ENCODE measurements at regions not wholly inside any gene's neighbourhood (a gene's known extent, or its start where the extent isn't known, plus 50 kb on each side); places are given as distances from the start of the nearest gene placed in this dataset.

- no peak for DNase-seq
- TF ChIP-seq POLR2AphosphoS5 (IDR thresholded peaks at IDR 0.05) (no peak), POLR2A (IDR thresholded peaks at IDR 0.05) (no peak), EP300 (IDR thresholded peaks at IDR 0.05) (no peak), CTCF (IDR thresholded peaks at IDR 0.05) (no peak)
- H3K27ac ChIP-seq: no peak overlapping the region
- no peaks in the 10 kb centered on the region for H3K9me3 ChIP-seq
- no peak overlapping the region for H3K4me3 ChIP-seq
- 86 to 91% methylated on average over 14 of the region's 14 CpGs for WGBS, 2 donors
- no peaks in the 10 kb centered on the region for H3K27me3 ChIP-seq
- no peaks in the 10 kb centered on the region for H3K4me1 ChIP-seq
- intact Hi-C loops (cut with DNase I): no loop called here
- no peaks in the 10 kb centered on the region for H3K36me3 ChIP-seq
Observed at GRCh38 chrX:69036674-69037573, 128.3 kb downstream of the PJA1 start.

- DNase-seq: no peak
Observed at GRCh38 chrX:69034451-69034850, 130.8 kb downstream of the PJA1 start.

GRCh38 chrX:69033936-69034335 is 131.3 kb downstream of the PJA1 start:
- intact Hi-C loops (cut with DNase I): no loop called here
- H3K36me3 ChIP-seq: no peaks in the 10 kb centered on the region
- no peak overlapping the region for H3K27ac ChIP-seq
- no peaks in the 10 kb centered on the region for H3K4me1 ChIP-seq
- no peak overlapping the region for H3K4me3 ChIP-seq
- no peaks in the 10 kb centered on the region for H3K27me3 ChIP-seq
- H3K9me3 ChIP-seq: no peaks in the 10 kb centered on the region
- DNase-seq: no peak
- WGBS, 2 donors: 85 to 93% methylated on average over 6 of the region's 6 CpGs
- no peak for TF ChIP-seq POLR2AphosphoS5 (IDR thresholded peaks at IDR 0.05)
- TF ChIP-seq EP300 (IDR thresholded peaks at IDR 0.05): no peak
- TF ChIP-seq POLR2A (IDR thresholded peaks at IDR 0.05): no peak
- no peak for TF ChIP-seq CTCF (IDR thresholded peaks at IDR 0.05)

More at GRCh38 chrX:69034451-69034850, 130.8 kb downstream of the PJA1 start:
- Histone ChIP-seq H3K27me3 (no peaks in the 10 kb centered on the region), H3K36me3 (no peaks in the 10 kb centered on the region), H3K9me3 (no peaks in the 10 kb centered on the region), H3K27ac (no peak overlapping the region), H3K4me3 (no peak overlapping the region), H3K4me1 (no peaks in the 10 kb centered on the region)
- WGBS, 2 donors: 86 to 92% methylated on average over 6 of the region's 6 CpGs
- intact Hi-C loops (cut with DNase I): no loop called here
- TF ChIP-seq POLR2A (IDR thresholded peaks at IDR 0.05) (no peak), CTCF (IDR thresholded peaks at IDR 0.05) (no peak), POLR2AphosphoS5 (IDR thresholded peaks at IDR 0.05) (no peak), EP300 (IDR thresholded peaks at IDR 0.05) (no peak)

GRCh38 chrX:69032601-69033000 is 132.7 kb downstream of the PJA1 start:
- Histone ChIP-seq H3K4me3 (no peak overlapping the region), H3K36me3 (no peaks in the 10 kb centered on the region), H3K27me3 (no peaks in the 10 kb centered on the region), H3K4me1 (peaks cover 0 to 3% (median 1%) of the 10 kb centered on the region in 4 donors), H3K27ac (no peak overlapping the region), H3K9me3 (no peaks in the 10 kb centered on the region)
- TF ChIP-seq EP300 (IDR thresholded peaks at IDR 0.05) (no peak), POLR2A (IDR thresholded peaks at IDR 0.05) (no peak), CTCF (IDR thresholded peaks at IDR 0.05) (no peak), POLR2AphosphoS5 (IDR thresholded peaks at IDR 0.05) (no peak)
- intact Hi-C loops (cut with DNase I): no loop called here
- WGBS, 2 donors: 79 to 95% methylated on average over 1 of the region's 1 CpG
- DNase-seq: no peak

Measured in sigmoid colon (tissue), 6 donors.